ENCODE measurements at regions not wholly inside any gene's neighbourhood (a gene's known extent, or its start where the extent isn't known, plus 50 kb on each side); places are given as distances from the start of the nearest gene placed in this dataset.
"Not testable (repeated sequence)": the region's sequence is repeated elsewhere in the genome, so short reads cannot be mapped to it uniquely, and the experiment has no call there.

GRCh38 chr2:4049463-4049862, 346.1 kb downstream of the DCDC2C start:
- DNase-seq: no peak

GRCh38 chr2:4053769-4054493, 350.6 kb downstream of the DCDC2C start:
- DNase-seq: no peak

- DNase-seq: no peak
Observed at GRCh38 chr2:4066217-4066616, 362.8 kb downstream of the DCDC2C start.

GRCh38 chr2:4073026-4073569, 369.7 kb downstream of the DCDC2C start:
- DNase-seq: no peak

- no peak for DNase-seq
Observed at GRCh38 chr2:4077017-4077416, 373.6 kb downstream of the DCDC2C start.

GRCh38 chr2:4085186-4085585, 381.8 kb downstream of the DCDC2C start:
- DNase-seq: no peak

- no peak for DNase-seq
Observed at GRCh38 chr2:4090668-4091630, 387.6 kb downstream of the DCDC2C start.

GRCh38 chr2:4091869-4092268, 388.5 kb downstream of the DCDC2C start:
- DNase-seq: no peak

- DNase-seq: no peak
Observed at GRCh38 chr2:4094743-4095142, 391.4 kb downstream of the DCDC2C start.

- DNase-seq: no peak
Observed at GRCh38 chr2:4096978-4097766, 393.8 kb downstream of the DCDC2C start.

- no peak for DNase-seq
Observed at GRCh38 chr2:4098137-4098536, 394.8 kb downstream of the DCDC2C start.

GRCh38 chr2:4101936-4102335, 398.6 kb downstream of the DCDC2C start:
- no peak for DNase-seq

GRCh38 chr2:4107179-4107578, 403.8 kb downstream of the DCDC2C start:
- no peak for DNase-seq

- no peak for DNase-seq
Observed at GRCh38 chr2:4110273-4110672, 406.9 kb downstream of the DCDC2C start.

GRCh38 chr2:4115435-4115834, 412.1 kb downstream of the DCDC2C start:
- not testable (repeated sequence) for DNase-seq

- no peak for DNase-seq
Observed at GRCh38 chr2:4122726-4123125, 419.4 kb downstream of the DCDC2C start.

GRCh38 chr2:4130651-4131050, 427.3 kb downstream of the DCDC2C start:
- no peak for DNase-seq

- no peak for DNase-seq
Observed at GRCh38 chr2:4134551-4135550, 431.5 kb downstream of the DCDC2C start.

GRCh38 chr2:4135765-4136164, 432.4 kb downstream of the DCDC2C start:
- no peak for DNase-seq

- no peak for DNase-seq
Observed at GRCh38 chr2:4139316-4139715, 435.9 kb downstream of the DCDC2C start.

- DNase-seq: no peak
Observed at GRCh38 chr2:4139731-4140130, 436.4 kb downstream of the DCDC2C start.

Data from right forelimb (tissue), 1 donor.